OCI-LY7 (cell line): ENCODE measurements at regions not wholly inside any gene's neighbourhood (a gene's known extent, or its start where the extent isn't known, plus 50 kb on each side); places are given as distances from the start of the nearest gene placed in this dataset.

ENCODE experiments used
- BruUV-seq: library from RNA; stranded (reverse); fragments of 400-500 nt; replicated peaks from 2 replicates; lab custom pipeline; 2021; lab: Mats Ljungman, UMichigan
- CTCF ChIA-PET: fragments of 300-600 bp; sonication (Branson Sonifier 250); formaldehyde crosslinking; loops from one replicate; lab custom pipeline; 2022; ENCODE audit warnings: antibody characterized with exemption; ENCODE audit not compliant: unreplicated experiment; lab: Charles Lee
- POLR2A ChIA-PET: fragments of 300-600 bp; sonication (Branson Sonifier 250); formaldehyde crosslinking; loops from one replicate; lab custom pipeline; 2022; ENCODE audit warnings: antibody characterized with exemption; lab: Charles Lee
- DNase-seq: peaks from one replicate; pipeline ENCODE4 v3.0.0-alpha.2; 2015; ENCODE audit warnings: low spot score
- H2AFZ ChIP-seq: fragments of 200-600 bp; sonication (generic), shearing (Covaris generic); 2 replicates; pipeline ENCODE4 v1.6.1; 2014; ENCODE audit warnings: mild to moderate bottlenecking, antibody characterized with exemption, low read length, moderate library complexity
- H3K27ac ChIP-seq: fragments of 200-600 bp; sonication (generic); 2 replicates; pipeline ENCODE4 v1.5.1; 2014; ENCODE audit warnings: mixed run types, low read depth, mild to moderate bottlenecking, moderate library complexity, low read length, inconsistent platforms; ENCODE audit not compliant: poor library complexity, severe bottlenecking
- H3K36me3 ChIP-seq: fragments of 200-600 bp; sonication (generic); 2 replicates; pipeline ENCODE4 v1.6.1; 2014; ENCODE audit warnings: mild to moderate bottlenecking, antibody characterized with exemption, low read length, moderate library complexity, mixed read lengths; ENCODE audit not compliant: insufficient read depth
- H3K4me1 ChIP-seq: fragments of 200-600 bp; sonication (generic); 2 replicates; pipeline ENCODE4 v1.5.1; 2014; ENCODE audit warnings: mild to moderate bottlenecking, low read length; ENCODE audit not compliant: insufficient read depth, poor library complexity, severe bottlenecking
- H3K4me2 ChIP-seq: fragments of 200-600 bp; sonication (generic); 2 replicates; pipeline ENCODE4 v1.6.1; 2014; ENCODE audit warnings: mild to moderate bottlenecking, low read length
- H3K4me3 ChIP-seq: fragments of 200-600 bp; sonication (generic); 2 replicates; pipeline ENCODE4 v1.5.1; 2014; ENCODE audit warnings: mild to moderate bottlenecking, low read depth, low read length; ENCODE audit not compliant: poor library complexity, severe bottlenecking
- H3K79me2 ChIP-seq: fragments of 200-600 bp; sonication (generic); 2 replicates; pipeline ENCODE4 v1.6.1; 2016; ENCODE audit warnings: low read depth, mild to moderate bottlenecking, low read length, moderate library complexity, mixed read lengths; ENCODE audit not compliant: insufficient read depth
- H3K9me2 ChIP-seq: fragments of 200-600 bp; sonication (generic); 2 replicates; pipeline ENCODE4 v1.6.1; 2016; ENCODE audit warnings: mild to moderate bottlenecking, low read length, mixed read lengths; ENCODE audit not compliant: insufficient read depth
- H3K9me3 ChIP-seq: fragments of 200-600 bp; sonication (generic); 2 replicates; pipeline ENCODE4 v1.6.1; 2014; ENCODE audit warnings: mild to moderate bottlenecking, mixed run types, low read length, mixed read lengths
- H4K20me1 ChIP-seq: fragments of 200-600 bp; sonication (generic); 2 replicates; pipeline ENCODE4 v1.6.1; 2014; ENCODE audit warnings: mild to moderate bottlenecking, antibody characterized with exemption, low read length, moderate library complexity, mixed read lengths; ENCODE audit not compliant: insufficient read depth
- EZH2phosphoT487 ChIP-seq: fragments of 200-600 bp; sonication (generic); IDR thresholded peaks from 2 replicates; pipeline ENCODE4 v1.6.1; 2018; ENCODE audit warnings: low read depth, borderline replicate concordance, mild to moderate bottlenecking, mixed run types, antibody characterized with exemption, low read length, moderate library complexity, mixed read lengths
- intact Hi-C: fragments of 100-400 bp; cut with micrococcal nuclease; formaldehyde crosslinking; loops from one replicate; pipeline ENCODE4 v1.10.0; 2022; ENCODE audit not compliant: unreplicated experiment
- TF ChIP-seq, protein P1 (sequence below): fragments of 200-600 bp; sonication (generic); conservative IDR thresholded peaks from 2 replicates; pipeline ENCODE4 v1.5.1; 2014; ENCODE audit warnings: mild to moderate bottlenecking, antibody characterized with exemption, low read length, moderate library complexity, mixed read lengths

DNA sequence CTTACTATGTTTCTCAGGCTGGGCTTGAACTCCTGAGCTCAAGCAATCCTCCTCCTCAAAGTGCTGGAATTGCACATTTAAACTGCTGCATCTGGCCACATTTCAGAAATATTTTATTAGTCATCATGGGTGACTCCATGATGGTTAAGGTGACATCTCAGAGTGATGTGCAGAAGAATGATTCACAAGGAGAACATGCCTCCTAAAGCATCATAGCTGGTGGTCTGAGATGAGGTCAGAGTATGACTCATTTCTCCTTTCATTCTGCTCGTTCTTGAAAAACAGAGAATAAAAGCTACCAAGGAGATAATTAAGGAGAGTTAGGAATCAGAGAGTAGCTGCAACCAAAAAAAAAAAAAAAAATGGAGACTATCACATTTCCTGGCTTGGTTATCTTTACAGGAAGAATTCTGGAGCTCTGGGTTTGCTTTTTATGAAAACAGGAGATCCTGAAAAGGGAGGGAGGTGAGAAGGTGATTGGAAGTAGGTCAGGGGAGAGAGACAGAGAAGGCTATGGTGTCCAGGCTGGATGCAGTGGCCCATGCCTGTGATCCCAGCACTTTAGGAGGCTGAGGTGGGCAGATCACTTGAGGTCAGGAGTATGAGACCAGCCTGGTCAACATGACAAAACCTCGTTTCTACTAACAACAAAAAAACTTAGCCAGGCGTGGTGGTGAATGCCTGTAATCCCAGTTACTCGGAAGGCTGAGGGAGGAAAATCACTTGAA lies 1011.6 kb downstream of the NLGN4Y start:
- no TSS peak for BruUV-seq
- DNase-seq = no peak
- CTCF ChIA-PET = no interaction called here
- Histone ChIP-seq H3K4me2 (no peak overlapping the region), H2AFZ (no peak overlapping the region), H3K4me3 (no peak overlapping the region), H3K9me3 (no peaks in the 10 kb centered on the region), H3K4me1 (no peaks in the 10 kb centered on the region), H4K20me1 (no peaks in the 10 kb centered on the region), H3K79me2 (no peaks in the 10 kb centered on the region), H3K36me3 (no peaks in the 10 kb centered on the region), H3K9me2 (no peaks in the 10 kb centered on the region), H3K27ac (no peak overlapping the region)
- no peak for TF ChIP-seq EZH2phosphoT487
- TF ChIP-seq, protein P1, sequence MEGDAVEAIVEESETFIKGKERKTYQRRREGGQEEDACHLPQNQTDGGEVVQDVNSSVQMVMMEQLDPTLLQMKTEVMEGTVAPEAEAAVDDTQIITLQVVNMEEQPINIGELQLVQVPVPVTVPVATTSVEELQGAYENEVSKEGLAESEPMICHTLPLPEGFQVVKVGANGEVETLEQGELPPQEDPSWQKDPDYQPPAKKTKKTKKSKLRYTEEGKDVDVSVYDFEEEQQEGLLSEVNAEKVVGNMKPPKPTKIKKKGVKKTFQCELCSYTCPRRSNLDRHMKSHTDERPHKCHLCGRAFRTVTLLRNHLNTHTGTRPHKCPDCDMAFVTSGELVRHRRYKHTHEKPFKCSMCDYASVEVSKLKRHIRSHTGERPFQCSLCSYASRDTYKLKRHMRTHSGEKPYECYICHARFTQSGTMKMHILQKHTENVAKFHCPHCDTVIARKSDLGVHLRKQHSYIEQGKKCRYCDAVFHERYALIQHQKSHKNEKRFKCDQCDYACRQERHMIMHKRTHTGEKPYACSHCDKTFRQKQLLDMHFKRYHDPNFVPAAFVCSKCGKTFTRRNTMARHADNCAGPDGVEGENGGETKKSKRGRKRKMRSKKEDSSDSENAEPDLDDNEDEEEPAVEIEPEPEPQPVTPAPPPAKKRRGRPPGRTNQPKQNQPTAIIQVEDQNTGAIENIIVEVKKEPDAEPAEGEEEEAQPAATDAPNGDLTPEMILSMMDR = no peak
- POLR2A ChIA-PET = interaction anchor here (0.9 kb wide), 1 partner anchor 20 kb away, joined by 3 read pairs; no protein-coding TSS in a partner anchor
- intact Hi-C loops = no loop called here

DNA sequence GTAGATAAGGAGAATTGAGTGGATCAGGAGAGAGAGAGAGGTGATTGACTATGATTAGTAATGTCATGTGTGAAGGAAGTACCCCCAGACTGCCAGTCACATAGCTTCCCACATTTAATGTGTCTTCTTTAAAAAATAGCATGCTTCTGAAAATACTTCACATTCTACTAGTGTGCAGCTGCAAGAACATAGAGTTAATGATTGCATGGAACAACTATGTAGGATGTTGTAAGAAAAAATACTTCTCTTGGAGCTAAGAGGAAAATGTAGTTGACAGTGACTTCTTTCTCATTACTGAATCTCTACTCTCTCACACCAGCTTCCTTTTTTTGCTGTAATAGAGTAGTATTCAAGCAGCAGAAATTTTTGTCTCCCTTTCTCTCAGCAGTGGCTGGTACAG lies 1016.2 kb downstream of the NLGN4Y start:
- DNase-seq = no peak
- TF ChIP-seq, protein P1 = no peak
- TF ChIP-seq EZH2phosphoT487 = no peak
- Histone ChIP-seq H3K4me2 (no peak overlapping the region), H2AFZ (0 out of 2 replicates have a peak overlapping the region, but pooled peaks have one; percentile 46), H3K79me2 (no peaks in the 10 kb centered on the region), H3K9me2 (no peaks in the 10 kb centered on the region), H3K4me1 (no peaks in the 10 kb centered on the region), H3K9me3 (no peaks in the 10 kb centered on the region), H3K27ac (no peak overlapping the region), H3K4me3 (no peak overlapping the region), H3K36me3 (no peaks in the 10 kb centered on the region), H4K20me1 (no peaks in the 10 kb centered on the region)
- ChIA-PET POLR2A (no interaction called here), CTCF (no interaction called here)
- no TSS peak for BruUV-seq
- intact Hi-C loops = no loop called here

DNA sequence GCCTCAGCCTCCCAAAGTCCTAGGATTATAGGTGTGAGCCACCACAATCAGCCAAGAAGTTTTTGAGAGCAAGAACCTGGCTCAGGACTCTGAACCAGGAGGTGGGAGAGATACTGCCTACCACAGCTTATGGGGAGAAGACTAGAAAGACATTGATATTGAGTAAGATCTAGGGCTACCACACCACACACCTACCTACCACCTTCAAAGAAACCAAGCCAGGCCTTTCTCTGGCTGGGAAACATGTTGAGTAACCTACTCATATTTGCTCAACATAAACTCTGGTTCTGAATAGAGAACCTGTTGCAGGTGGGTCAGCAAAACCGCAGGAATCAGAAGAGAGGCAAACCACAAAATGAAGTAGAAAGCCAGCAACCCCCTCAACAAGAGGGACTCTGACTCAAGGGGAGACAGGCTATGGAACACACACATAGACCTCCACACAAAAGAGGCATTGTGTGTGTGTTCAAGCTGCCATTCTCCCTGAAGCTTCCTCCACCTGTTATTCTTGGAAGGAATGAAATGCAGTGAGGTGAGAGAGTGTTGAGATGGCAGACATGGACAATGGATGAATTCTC lies 1021.9 kb downstream of the NLGN4Y start:
- H3K27ac ChIP-seq = no peak overlapping the region
- CTCF ChIA-PET = interaction anchor here (0.6 kb wide), 1 partner anchor 21 kb away, joined by 3 read pairs; no protein-coding TSS in a partner anchor
- no peaks in the 10 kb centered on the region for H3K4me1 ChIP-seq
- H3K4me2 ChIP-seq = no peak overlapping the region
- no TSS peak for BruUV-seq
- H3K9me3 ChIP-seq = no peaks in the 10 kb centered on the region
- POLR2A ChIA-PET = no interaction called here
- H3K9me2 ChIP-seq = no peaks in the 10 kb centered on the region
- no peaks in the 10 kb centered on the region for H3K36me3 ChIP-seq
- no peak overlapping the region for H2AFZ ChIP-seq
- intact Hi-C loops = no loop called here
- no peak overlapping the region for H3K4me3 ChIP-seq
- DNase-seq = no peak
- no peaks in the 10 kb centered on the region for H4K20me1 ChIP-seq
- TF ChIP-seq EZH2phosphoT487 = no peak
- TF ChIP-seq, protein P1 = no peak
- H3K79me2 ChIP-seq = no peaks in the 10 kb centered on the region
